HG03039 (cell line): ENCODE measurements at regions not wholly inside any gene's neighbourhood (a gene's known extent, or its start where the extent isn't known, plus 50 kb on each side); places are given as distances from the start of the nearest gene placed in this dataset.

Source experiments
- ATAC-seq: cut with Tn5 transposase; IDR thresholded peaks from one replicate; pipeline ENCODE4 v1.9.1; 2021; ENCODE audit warnings: mild to moderate bottlenecking, moderate library complexity; ENCODE audit not compliant: unreplicated experiment

DNA sequence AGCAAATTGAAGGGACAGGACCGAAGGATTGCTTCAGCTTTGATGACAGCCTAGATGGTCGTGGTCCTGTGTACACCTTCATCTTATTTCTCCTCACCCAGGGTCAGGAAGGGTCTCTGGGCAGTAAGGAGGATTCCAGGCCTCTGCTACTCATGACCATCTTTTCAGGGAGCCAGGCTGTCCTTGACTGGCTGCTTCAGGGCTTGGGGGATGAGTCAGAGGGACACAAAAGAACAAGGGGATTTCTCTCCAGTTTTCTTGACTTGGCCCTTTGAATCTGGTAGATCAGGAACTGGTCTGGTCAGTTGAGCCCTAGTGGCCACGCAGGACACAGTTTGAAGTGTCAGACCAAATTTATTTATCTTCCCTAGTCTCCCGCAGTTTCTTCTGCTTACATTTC lies 402.1 kb upstream of the CHD6 start:
- ATAC-seq: no peak

DNA sequence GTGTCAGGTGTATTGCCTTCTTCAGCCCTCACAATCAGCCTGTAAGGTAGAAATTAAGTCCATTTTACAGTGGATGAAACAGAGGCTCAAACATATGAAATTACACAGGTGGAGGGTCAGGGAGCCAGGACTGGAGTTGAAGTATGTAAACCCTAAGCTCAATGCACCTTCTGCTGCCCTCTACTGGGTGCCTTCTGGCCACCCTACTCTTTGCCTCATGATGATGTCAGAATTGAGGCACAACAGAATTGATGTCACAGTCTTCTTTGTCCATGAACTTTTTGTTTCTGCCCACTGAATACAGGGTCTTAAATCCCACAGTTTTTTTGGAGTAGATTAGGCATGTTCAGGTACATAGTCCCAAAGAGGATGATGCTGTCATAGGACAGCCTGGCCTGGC lies 400.8 kb upstream of the CHD6 start:
- ATAC-seq: no peak

DNA sequence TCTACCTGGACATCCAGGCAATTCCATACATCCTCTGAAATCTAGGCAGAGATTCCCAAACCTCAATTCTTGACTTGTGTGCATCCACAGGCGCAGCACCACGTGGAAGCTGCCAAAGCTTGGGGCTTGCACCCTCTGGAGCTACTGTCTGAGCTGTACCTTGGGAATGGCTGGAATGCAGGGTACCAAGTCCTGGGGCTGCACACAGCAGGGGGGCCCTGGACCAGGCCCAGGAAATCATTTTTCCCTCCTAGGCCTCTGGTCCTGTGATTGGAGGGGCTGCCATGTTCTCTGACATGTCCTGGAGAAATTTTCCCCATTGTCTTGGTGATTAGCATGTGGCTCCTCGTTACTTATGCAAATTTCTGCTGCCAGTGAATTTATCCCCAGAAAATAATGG lies 391.9 kb upstream of the CHD6 start:
- ATAC-seq: no peak

DNA sequence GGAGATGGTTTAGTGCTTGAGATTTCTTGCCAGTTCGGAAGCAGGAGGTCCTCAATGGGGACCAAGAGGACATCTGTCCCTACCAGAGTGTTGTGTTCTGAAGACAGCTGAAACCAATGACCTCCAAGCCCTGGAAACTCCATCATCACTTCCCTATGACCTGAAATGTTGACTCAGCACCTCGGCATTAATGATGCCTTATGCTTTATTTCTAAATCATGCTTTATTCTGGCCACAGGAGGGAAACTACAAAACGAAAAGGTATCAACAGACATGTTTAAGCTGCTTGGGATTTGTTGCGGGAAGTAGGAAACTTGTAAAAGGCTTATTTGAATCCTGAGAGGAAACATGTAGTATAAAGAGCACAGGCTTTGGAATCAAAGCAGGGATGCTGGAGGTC lies 389.1 kb upstream of the CHD6 start:
- no peak for ATAC-seq

DNA sequence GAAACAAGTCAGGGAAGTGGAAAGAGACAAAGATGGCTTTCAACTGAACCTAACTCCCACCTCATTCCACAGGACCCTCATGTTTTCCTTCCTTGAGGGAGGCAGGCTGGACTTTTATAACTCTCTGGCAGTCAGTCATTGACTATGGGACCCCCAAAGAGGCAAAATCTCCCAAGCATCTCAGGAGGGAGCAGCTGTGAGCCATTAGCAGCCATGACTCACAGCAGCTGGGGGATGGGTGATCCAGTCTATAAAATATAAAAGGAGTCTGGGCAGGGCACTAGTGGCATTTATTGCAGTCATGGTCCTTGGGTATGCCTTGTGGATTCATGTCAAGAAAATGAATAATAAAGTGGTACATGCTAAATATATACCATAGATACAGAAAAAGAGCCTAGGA lies 387.0 kb upstream of the CHD6 start:
- ATAC-seq: no peak

DNA sequence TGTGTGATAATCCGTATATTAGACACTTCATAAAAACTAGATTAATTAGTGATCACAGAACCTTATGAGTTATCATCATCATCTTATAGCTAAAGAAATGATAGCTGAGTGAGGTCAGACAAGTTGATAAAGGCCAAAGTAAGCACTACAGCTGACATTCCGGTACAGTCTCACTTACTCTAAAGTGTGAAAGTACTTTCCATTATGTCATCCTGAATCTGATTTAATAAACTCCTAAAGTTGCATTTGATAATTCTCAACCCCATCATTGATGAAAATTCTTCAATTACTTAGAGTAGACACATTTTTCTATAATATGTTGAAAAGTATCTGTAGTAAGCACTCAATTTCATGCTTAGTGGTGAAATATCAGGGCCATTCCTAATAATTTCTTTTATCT lies 385.2 kb upstream of the CHD6 start:
- no peak for ATAC-seq

DNA sequence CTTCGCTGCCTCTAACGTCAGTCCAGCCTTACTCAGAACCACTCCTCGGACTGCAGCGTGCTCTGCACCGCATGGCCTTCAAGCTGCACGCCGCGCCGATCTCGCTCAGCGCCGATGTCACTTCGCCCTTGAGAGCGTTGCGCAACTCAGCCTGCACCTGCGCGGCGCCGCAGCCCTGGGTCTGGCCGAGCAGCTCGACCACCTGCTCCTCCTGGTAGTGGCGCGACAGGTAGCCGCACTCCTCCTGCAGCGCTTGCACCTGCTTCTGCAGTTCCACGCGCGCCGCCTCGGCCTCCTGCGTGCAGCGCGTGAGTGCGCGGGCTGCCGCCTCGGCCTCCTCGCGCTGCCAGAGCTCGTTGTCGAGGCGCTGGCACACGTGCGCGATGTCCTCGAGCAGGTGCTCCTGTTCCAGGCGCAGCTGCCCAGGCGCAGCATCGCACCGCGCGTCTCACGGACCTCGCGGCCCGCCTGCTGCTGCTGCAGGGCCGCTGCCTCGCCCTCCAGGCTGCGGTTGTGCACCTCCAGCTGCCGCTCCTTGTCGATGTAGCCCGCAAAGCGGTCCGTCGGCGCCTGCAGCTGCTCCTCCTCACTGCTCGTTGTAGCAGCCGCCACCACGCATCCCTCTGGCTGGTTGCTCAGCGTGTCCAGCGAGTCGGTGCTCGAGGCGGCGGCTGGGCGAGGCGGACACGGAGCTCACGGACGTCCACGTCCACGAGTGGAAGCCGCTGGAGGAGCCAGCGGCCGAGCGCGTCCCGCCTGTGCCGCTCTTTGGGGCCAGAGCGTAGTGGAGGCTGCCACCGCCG lies 380.6 kb upstream of the CHD6 start:
- ATAC-seq: no peak

DNA sequence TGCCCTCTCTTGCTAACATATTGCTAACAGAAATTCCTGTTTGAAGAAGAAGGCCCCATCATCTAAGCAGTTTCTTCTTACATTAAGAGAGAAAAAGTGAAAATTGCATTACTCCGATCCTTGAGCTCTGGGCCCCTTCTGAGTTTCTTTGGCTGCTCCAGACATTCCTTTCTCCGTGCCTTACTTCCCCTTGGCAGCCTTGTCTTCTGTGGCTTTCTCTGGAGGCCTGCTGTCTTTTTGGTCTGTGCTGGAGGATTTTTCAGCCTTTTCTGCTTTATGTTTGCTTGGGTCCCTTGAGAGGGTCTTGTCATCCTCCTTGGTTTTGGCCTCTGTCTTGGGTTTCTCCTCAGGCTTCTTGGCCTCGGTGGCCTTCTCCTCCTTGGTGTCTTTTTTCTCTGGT lies 378.8 kb upstream of the CHD6 start:
- no peak for ATAC-seq

DNA sequence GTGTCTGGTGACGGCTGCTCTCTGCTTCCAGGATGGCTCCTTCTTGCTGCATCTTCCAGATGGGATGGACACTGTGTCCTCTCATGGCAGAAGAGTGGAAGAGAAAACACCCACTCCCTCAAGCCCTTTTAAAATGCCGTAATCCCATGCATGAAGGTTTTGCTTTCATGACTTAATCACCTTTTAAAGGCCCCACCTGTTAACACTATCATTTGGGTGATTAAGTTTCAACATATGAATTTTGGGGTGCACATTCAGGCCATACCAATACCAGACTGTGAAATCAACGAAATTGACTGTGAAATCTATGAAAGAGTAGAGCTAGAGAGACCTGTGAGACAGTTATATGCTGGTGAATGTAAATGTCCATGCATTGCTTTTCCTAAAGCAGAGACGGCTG lies 374.3 kb upstream of the CHD6 start:
- ATAC-seq: no peak

DNA sequence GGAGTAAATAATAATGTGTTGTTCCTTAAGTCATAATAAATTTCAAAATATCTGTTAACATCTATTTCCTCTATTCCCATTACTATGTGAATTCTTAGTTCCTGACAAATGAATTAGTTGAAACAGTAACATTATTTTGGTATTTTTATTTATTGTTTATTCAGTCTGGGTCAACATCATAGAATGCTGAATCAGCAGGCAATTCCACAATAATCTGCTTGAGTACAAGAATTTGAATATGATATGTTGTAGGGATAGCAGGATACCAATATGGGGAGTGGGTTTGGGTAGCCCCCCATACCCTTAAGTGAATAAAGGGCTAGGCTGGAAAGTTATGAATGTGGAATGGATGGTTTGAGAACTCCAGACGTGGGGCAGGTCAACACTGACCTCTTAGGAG lies 373.2 kb upstream of the CHD6 start:
- ATAC-seq: no peak

DNA sequence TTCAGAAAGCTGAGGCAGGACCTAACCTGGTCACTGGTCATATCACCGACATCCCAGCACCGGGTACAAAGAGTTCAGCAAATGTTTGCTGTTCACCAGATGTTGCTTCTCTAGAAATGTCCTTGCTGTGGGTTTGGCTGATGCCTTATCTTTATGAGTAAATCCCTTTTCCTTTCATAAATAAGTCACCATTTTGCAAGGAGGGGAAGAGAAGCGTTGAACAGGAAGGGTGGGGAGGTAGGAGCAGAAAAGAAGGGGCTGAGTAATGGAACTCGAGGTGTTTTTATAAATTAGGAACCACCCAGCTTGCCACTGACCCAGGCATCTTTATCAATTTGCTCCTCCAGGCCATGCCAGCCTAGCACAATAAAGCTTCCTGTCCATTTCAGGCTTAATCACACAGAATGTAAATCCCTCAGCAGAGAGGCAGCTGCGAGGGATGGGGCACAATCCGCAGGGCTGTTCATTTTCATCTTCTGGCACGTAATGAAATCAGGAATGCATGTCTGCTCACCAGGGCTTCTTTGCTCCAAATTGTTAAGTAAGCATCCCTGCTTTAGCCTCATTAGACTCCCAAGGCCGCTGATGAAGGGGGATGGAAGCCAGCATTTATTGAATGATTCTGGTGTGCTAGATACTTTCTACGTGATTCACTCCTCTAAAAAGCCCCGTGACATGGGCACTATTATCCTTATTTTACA lies 371.9 kb upstream of the CHD6 start:
- ATAC-seq: no peak

DNA sequence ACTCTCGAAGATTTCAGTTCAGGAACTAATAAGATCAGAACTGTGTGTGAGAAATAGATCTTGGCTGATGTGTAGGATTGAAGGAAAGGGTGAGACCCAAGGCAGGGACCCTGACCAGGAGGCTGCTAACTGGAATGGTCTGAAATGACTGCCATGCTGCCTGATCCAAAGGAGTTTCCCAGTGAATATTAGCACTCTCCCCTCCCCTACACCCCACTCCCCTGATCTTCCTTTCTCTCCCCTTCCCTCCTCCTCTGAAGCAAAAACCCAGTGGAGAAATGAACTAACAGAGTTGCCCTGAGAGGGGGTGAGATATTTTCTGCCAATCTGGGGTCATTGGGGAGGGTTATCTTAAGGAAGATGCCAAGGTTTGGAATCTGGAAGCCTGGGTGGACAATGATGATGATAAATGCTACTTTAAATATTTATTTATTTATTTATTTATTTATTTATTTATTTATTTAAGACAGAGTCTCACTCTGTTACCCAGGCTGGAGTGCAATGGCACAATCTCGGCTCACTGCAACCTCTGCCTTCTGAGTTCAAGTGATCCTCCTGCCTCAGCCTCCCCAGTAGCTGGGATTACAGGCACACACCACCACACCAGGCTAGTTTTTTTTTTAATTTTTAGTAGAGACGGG lies 371.0 kb upstream of the CHD6 start:
- no peak for ATAC-seq

DNA sequence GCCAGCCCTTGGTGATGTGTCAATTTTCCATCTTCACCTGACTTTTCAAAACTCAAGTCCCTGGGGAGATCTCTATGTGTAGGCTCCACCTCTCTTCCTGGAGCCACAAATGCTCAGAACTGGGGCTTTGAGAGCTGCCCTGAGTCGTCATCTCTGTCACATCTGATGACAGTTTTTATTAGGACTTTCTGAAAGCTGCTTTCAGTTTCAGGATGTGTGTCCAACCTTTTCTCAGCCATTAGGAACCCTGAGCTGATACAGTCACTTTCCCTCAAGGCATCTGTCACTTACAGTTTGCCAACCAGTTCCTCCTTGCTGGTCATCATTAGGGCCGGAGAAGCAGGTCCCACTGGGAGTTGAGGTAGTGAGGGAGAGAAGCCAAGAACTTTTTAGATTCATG lies 365.9 kb upstream of the CHD6 start:
- no peak for ATAC-seq

DNA sequence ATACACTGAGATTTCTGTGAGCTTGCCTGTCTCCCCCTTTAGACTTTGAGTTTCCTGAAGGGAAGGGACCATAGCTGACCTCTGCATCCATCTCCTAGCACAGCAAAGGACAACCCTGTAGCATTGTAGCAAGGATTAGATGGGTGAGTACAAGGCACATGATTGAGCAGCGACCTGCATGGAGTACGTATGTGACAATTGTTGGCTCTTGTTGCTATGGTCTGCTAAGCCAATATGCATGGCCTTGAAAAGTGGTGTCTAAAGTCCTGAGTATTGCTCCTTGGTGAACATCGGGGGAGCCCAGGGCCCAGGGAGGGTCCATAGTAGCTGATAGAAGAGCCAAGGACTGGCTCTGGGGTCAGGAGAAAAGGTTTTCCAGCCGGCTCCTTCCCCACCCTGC lies 365.0 kb upstream of the CHD6 start:
- ATAC-seq: no peak

DNA sequence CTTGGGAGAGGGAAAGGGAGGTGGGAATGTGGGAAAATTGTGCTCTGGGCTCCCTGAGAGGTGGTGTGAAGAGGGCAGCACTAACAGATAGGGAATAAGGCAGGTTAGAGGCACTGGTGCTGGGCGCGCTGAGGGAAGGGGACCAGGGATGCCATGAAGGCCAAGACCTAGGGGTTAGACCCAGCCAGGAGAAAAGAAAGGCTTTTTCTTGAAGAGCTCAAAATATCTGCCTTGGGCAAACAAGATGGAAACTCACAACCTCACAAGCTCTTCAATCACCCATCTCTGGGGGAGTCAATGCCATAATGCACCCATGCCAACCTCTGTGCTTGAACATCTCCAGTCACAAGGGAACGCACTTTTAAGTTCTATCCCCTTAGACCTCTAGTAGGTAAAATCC lies 363.6 kb upstream of the CHD6 start:
- no peak for ATAC-seq

DNA sequence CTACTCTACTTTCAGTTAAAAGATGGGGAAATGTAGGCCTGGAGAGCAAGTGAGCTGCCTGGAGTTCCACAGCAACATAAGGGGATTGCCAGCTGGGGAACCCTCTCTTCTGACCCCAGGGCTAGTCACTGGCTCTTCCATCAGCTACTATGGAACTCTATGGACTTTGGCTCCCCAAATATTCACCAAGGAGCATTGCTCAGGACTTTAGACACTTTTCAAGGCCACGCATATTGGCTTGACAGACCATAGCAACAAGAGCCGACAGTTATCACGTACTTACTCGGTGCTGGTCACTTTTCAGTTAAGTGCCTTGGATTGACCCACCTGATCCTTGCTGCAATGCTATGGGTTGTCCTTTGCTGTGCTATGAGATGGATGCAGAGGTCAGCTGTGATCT lies 360.7 kb upstream of the CHD6 start:
- no peak for ATAC-seq

DNA sequence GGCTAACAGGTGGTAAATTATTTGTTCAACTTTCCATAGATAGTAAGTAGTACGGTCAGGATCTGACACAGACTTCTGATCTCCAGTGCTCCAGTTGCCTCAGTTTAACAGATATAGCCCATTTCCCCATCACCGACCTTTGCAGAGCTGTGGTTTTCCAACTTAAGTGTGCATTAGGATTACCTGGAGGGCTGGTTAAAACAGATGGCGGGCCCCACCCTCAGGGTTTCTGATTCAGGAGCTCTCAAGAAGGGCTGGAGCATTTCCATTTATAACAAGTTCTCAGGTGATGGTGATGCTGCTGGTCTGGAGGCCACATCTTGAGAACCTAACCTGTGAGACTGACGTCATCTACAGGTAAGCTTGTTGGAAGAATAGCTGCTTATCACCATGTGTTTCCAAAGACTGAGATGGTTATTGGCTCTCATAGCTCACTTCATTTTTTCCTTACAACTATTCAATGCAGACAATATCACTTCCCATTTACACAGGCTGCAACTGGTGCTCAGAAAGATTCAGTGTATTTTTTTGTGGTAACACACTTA lies 360.1 kb upstream of the CHD6 start:
- ATAC-seq: no peak

DNA sequence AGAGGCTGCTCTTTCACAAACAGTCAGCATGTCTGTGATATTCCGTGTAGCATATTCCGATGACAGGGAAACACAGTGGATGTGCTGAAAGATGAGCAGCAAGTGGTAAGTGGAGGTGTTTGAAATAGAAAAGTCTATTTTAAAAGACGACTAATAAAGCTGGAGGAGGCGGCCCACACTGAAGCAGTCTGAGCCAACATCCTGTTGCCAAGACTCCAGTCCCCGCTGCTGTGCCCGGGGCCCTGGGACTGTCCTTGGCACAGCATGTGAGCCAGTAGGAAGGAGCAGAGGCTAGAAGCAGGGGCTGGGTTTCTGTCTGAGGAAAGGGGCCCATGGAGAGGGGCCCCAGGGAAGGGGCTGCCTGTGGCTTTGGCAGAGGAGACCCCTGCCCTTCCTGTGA lies 351.5 kb upstream of the CHD6 start:
- ATAC-seq: no peak

DNA sequence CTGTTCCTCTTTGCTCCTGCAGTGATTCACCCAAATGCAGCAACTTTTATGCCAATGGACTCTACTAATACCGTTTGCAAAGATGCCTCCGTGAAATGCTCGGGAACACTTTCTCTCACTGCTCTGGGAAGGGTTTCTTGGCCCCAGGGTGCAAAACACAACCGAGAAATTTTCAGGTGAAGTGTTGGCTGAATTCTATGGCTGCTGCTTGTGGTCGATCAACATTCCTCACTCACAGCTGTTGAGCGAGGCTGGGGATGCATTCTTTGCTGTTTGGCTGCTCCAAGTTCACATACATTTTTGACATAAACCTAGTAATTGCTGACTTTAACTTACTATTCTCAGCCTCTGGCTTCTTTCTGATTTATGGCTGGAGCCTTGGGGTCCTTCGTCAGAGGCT lies 342.0 kb upstream of the CHD6 start:
- no peak for ATAC-seq

DNA sequence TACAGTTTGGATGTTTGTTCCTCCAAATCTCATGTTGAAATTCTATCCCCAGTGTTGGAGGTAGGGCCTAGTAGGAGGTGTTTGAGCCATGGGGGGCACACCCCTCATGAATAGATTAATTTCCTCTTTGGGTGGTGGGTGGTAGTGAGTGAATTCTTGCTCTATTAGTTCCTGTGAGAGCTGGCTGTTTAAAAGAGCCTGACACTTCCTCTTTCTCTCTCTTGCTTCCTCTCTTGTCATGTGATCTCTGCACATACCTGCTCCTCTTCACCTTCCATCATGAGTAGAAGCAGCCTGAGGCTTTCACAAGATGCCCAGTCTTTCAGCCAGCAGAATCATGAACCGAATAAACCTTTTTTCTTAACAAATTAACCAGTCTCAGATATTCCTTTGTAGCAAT lies 340.2 kb upstream of the CHD6 start:
- no peak for ATAC-seq

DNA sequence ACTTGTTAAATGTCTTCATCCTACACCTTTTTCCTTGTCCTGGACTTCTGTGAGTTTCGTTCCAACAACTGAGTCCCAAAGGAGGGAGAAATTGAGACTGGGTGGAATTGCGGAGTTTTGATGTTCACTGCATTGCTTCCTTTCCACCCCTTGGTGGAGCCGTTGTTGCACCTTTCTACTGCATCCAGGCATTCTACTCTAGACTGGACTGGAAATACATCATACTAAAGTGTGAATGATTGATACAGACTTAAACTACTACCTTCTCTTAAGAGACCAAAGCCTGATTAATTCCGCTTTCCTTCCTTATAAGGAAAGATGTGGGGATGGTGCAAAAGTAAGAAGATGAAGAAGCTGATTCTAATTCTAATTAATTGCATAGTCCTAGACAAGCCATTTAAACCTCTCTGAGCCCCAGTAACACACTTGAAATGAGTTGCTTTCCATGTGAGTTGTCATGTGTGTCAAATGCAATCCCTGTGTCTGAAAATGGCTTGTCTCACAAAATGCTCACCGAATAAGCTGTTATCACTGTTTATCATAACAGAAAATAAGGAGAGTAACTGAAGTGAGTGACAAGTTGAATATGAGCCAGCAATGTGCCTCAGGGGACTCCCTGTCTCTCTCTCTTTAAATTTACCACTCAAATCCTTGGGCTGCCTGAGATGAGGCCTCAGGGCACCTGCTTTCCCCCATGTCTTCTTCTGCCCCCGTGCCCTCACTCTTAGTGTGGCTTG lies 338.3 kb upstream of the CHD6 start:
- no peak for ATAC-seq
